ENCODE measurements at regions not wholly inside any gene's neighbourhood (a gene's known extent, or its start where the extent isn't known, plus 50 kb on each side); places are given as distances from the start of the nearest gene placed in this dataset.
"Not testable (repeated sequence)": the region's sequence is repeated elsewhere in the genome, so short reads cannot be mapped to it uniquely, and the experiment has no call there.

- DNase-seq; H3K4me3 Mint-ChIP-seq; H3K36me3 Mint-ChIP-seq; H3K27me3 Mint-ChIP-seq (ENCODE audit: low read depth in 3 of 3); H3K4me3 ChIP-seq (replicated peaks in 1 of 3; ENCODE audit: low read depth in 2 of 3, low read length in 3 of 3); H3K4me1 ChIP-seq (ENCODE audit: control insufficient read depth in 1 of 2, insufficient read depth in 2 of 2, low read length in 2 of 2); H3K9me3 Mint-ChIP-seq; H3K36me3 ChIP-seq (replicated peaks in 1 of 2; ENCODE audit: control insufficient read depth in 1 of 2, insufficient read depth in 2 of 2, low read length in 2 of 2); H2AFZ ChIP-seq (ENCODE audit: insufficient read depth, low read depth, low read length, poor library complexity, severe bottlenecking); H3K79me2 ChIP-seq (ENCODE audit: insufficient read depth, low read length); intact Hi-C loops (cut with micrococcal nuclease); H3K27ac ChIP-seq (ENCODE audit: low read depth in 1 of 2, low read length in 2 of 2); H4K20me1 ChIP-seq (ENCODE audit: insufficient read depth, low read length); H3K4me1 Mint-ChIP-seq; H3K27me3 ChIP-seq (ENCODE audit: control insufficient read depth in 2 of 2, insufficient read depth in 2 of 2, low read length in 2 of 2); H3K9ac ChIP-seq (ENCODE audit: insufficient read depth, low read length, poor library complexity, severe bottlenecking); H3K9me3 ChIP-seq (replicated peaks in 1 of 2; ENCODE audit: control insufficient read depth in 1 of 2, insufficient read depth in 1 of 2, low read length in 2 of 2); H3K4me2 ChIP-seq (replicated peaks; ENCODE audit: extremely low read depth, low read length, poor library complexity, severe bottlenecking): not testable (repeated sequence)
- no CpG with 5 or more reads among the region's 11 CpGs for WGBS (ENCODE audit: insufficient coverage)
- H3K27ac Mint-ChIP-seq = peak overlapping the region in 1 of 7 donors; percentile 82
Measured at GRCh38 chr3:153232050-153232752, 70.2 kb downstream of the RAP2B start.

GRCh38 chr3:153232851-153233271 is 70.8 kb downstream of the RAP2B start:
- Histone ChIP-seq H3K9me3 (replicated peaks in 1 of 2; ENCODE audit: control insufficient read depth in 1 of 2, insufficient read depth in 1 of 2, low read length in 2 of 2) (no peaks in the 10 kb centered on the region), H3K4me3 (replicated peaks in 1 of 3; ENCODE audit: low read depth in 2 of 3, low read length in 3 of 3) (no peak overlapping the region), H4K20me1 (ENCODE audit: insufficient read depth, low read length) (no peaks in the 10 kb centered on the region), H2AFZ (ENCODE audit: insufficient read depth, low read depth, low read length, poor library complexity, severe bottlenecking) (no peak overlapping the region), H3K9ac (ENCODE audit: insufficient read depth, low read length, poor library complexity, severe bottlenecking) (no peak overlapping the region), H3K27me3 (ENCODE audit: control insufficient read depth in 2 of 2, insufficient read depth in 2 of 2, low read length in 2 of 2) (no peaks in the 10 kb centered on the region), H3K79me2 (ENCODE audit: insufficient read depth, low read length) (no peaks in the 10 kb centered on the region), H3K27ac (ENCODE audit: low read depth in 1 of 2, low read length in 2 of 2) (no peak overlapping the region), H3K4me2 (replicated peaks; ENCODE audit: extremely low read depth, low read length, poor library complexity, severe bottlenecking) (no peak overlapping the region), H3K36me3 (replicated peaks in 1 of 2; ENCODE audit: control insufficient read depth in 1 of 2, insufficient read depth in 2 of 2, low read length in 2 of 2) (no peaks in the 10 kb centered on the region), H3K4me1 (ENCODE audit: control insufficient read depth in 1 of 2, insufficient read depth in 2 of 2, low read length in 2 of 2) (peaks cover 6 to 10% of the 10 kb centered on the region in 2 donors)
- WGBS (ENCODE audit: insufficient coverage) = no CpG with 5 or more reads among the region's 3 CpGs
- Mint-ChIP-seq H3K27me3 (ENCODE audit: low read depth in 3 of 3) (peaks cover 0 to 1% (median 1%) of the 10 kb centered on the region in 3 donors), H3K4me3 (no peak overlapping the region), H3K27ac (no peak overlapping the region), H3K9me3 (peaks cover 0 to 9% (median 4%) of the 10 kb centered on the region in 7 donors), H3K36me3 (no peaks in the 10 kb centered on the region), H3K4me1 (peaks cover 9% of the 10 kb centered on the region)
- intact Hi-C loops (cut with micrococcal nuclease) = no loop called here
- no peak for TF ChIP-seq CTCF (IDR thresholded peaks at IDR 0.05)
- DNase-seq = no peak

Data from CD14-positive monocyte (primary cell).